KG1 (cell line): ENCODE measurements at regions not wholly inside any gene's neighbourhood (a gene's known extent, or its start where the extent isn't known, plus 50 kb on each side); places are given as distances from the start of the nearest gene placed in this dataset.
"Not testable (repeated sequence)": the region's sequence is repeated elsewhere in the genome, so short reads cannot be mapped to it uniquely, and the experiment has no call there.

Experiments used
- DNase-seq: peaks from one replicate; lab custom pipeline; 2025; lab: John Stamatoyannopoulos, UW

DNA sequence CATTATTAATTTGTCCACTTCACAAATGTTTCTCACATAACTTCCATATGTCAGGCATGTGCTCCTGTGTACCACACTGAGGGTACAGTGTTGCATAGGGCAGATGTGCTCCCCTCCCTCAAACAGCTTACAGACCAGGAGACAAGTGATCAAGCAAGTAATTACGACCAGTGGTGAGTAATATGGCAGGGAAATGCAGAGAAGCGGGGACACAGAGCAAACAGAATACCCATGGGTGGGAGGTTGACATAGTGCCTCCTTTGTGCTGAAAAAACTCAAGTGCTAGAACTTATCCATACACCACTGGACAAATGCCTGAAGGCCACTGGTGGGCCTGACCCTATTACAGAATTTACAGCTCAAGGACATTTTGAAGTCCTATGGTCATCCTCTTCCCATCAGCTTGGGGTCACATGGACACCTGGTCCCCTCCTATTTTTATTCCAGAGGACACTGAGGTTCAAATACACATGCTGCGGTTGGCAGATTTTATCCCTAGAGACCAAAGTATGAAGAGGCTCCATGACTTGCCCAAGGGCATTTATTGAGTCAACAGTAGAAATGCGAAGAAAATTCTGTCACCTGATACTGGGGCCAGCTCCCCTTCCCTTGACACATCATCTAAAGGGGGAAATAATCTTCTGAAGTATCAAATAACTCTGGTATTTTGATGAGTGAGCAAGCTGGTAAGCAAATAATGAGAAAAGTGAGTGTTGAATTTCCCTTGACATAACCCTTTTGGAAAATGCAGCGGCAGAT, 116.6 kb downstream of the QRSL1 start:
- no peak for DNase-seq

- no peak for DNase-seq
Measured at GRCh38 chr6:106745197-106745770, 115.9 kb downstream of the QRSL1 start.

DNA sequence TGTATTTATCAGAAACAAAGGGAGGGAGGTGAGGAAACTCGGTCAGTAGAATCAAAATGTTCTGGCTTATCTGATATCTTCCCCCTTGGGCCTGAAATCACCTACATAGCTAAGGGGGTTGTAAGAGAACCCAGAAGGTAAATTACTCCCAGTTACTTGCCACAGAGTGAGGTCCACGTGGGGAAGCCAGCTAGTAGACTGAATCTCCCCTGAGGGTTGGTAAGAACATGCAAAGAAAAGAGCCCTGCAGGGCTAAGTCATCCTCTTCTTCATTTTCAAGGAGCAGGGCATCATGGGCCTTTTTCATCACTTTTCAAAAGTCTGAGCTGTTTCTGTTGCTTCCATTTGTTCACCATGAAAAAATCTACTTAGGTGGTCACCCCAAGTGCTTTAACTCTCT, 115.4 kb downstream of the QRSL1 start:
- DNase-seq, result no peak

- not testable (repeated sequence) for DNase-seq
Measured at GRCh38 chr6:106744029-106744428, 114.7 kb downstream of the QRSL1 start.

DNA sequence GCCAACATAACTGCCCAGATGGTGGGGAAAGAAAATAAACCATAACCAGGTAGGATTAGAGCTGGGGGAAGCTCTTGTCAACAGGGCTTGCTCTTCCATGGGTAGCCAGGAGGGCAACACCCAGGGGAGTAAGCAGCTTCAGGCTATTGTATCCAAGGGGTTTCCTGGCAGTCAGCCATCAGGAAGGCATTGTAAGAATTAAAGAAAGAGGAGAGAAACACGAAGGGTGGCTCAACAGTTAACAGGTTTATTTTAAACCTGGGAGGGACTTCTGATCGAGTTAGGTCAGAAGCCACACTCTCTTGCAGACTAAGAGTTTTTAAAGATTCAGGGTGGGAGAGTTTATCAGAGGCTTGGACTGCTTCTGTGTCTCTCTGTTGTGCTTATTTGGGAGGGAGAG, 114.2 kb downstream of the QRSL1 start:
- DNase-seq, result no peak

DNA sequence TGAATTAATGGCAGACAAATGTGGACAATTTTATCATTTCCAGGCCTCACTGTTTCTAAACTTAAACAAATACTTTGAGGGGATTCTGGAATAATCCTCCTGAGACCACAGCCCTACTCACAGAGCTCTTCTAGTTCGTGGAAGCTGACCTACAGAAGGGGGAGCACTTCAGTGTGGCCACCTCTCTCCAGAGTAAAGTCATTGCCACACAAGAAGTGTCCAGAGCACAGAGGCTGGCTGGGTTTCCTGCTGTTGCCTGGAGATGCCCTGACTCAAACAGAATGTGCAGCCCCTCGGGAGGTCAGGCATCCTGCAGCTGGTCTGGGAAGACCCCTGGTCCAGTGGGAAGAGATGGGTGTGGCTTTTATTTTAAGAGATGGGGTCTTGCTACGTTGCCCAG, 110.9 kb downstream of the QRSL1 start:
- DNase-seq, result no peak

DNA sequence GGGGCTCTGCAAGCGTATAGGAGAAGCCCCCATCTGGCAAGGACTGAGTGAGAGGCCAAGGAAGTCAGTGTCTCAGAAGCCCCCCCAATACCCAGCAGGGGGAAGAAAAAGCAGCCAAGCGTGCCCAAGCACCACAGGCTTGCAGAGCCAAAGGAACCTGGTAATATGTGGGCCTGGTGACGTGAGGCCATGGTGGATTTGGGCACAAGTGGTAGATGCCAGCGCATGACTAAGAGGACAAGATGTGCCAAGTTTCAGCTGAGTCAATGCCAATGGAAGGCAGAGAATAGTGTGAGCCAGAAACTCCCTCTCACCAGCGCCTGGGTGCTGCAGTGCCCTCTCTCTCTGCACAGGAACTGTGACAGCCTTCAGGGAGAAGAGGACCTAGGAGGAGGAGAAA, 110.0 kb downstream of the QRSL1 start:
- no peak for DNase-seq

DNA sequence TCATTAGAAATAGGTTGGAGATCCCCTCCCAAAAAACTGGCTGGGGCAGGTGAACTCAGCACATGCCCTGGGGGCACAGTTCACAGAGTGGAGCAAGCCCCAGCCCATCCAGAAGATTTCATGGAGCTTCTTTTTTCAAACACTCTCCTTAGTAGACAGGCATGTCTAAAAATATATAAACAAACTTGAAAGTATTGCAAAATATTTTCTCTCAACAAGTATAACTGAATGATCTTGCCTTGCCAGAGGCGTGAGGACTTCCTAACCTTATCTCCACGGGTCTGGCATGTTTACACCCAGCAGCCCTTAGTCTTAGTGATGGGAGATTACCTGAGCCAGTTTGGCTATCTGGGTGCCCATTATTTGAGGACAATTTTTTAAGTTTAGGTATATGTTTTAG, 107.1 kb downstream of the QRSL1 start:
- DNase-seq, result no peak

GRCh38 chr6:106735828-106736227, 106.5 kb downstream of the QRSL1 start:
- no peak for DNase-seq

DNA sequence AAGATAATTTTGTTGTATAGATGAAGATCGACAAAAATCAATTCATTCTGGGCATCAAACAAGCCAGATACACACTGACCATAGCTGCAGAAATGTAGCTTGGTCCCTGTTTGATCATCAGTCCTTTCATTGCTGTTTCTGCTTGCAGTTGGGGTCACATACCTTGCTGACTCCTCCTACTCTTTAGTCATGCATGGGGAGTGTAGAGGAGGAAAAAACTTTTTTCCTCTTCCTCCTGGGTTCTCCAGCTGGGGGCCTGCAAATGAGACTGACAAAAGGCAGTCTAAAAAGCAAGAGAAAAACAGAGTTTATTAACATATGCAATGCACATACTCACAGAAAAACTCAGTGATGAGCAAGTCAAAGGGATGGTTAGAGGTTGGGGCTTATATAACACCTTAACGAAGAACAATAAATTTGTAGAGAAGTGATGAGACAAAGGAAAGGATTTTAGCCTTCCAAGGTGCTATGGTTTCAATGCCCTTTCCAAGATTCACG, 105.8 kb downstream of the QRSL1 start:
- DNase-seq, result no peak

DNA sequence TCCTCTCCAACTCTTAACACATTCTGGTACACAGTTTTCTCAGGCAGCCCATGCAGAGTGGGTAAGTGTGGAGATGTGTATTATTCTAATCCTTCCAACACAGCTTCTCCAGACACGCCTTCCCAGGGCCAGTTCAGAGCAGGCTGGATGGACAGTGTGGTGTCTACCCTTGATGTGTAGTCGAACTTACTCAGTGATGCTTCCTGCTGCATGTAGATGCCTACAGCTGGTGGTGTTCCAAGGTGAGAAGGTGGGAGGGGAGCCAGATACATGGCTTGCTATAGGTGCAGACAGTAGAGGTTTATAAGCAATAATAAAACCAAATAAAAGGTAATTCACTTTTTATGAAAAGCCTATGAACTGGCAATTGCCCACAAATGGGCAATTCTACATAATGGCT, 104.0 kb downstream of the QRSL1 start:
- no peak for DNase-seq

GRCh38 chr6:106732376-106732940, 103.1 kb downstream of the QRSL1 start:
- no peak for DNase-seq

DNA sequence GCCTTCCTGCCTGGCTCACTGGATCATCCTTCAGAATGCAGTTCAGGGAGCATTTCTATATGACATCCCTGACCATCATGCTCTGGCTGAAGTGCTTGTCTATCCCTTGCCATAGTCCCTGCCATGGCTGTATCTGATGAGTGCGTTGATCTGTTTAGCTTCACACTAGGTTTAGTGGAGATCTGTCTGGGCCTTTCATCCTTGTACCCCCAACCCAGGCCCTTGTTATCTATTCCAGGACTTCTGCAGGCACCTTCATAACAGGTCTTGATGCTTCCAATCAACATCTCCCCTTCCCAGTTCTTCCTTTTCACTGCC, 102.4 kb downstream of the QRSL1 start:
- no peak for DNase-seq

- DNase-seq, result no peak
Measured at GRCh38 chr6:106731144-106731842, 101.9 kb downstream of the QRSL1 start.

- no peak for DNase-seq
Measured at GRCh38 chr6:106730718-106731117, 101.3 kb downstream of the QRSL1 start.

DNA sequence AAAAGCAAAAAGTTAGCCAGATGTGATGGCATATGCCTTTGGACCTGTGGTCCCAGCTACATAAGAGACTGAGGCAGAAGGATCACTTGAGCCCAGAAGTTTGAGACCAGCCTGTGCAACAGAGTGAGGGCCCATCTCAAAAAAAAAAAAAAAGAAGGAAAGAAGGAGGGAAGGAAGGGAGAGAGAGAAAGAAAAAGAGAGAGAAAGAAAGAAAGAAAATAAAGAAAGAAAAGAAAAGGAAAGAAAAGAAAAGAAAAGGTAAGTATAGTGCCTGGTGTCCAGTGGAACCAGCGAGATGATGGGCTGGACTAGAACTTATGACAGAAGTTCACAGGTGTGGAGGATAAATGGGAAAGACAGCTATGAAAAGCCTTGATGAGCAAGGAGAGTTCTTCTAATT, 100.9 kb downstream of the QRSL1 start:
- DNase-seq, result no peak

- no peak for DNase-seq
Measured at GRCh38 chr6:106729841-106730240, 100.5 kb downstream of the QRSL1 start.

DNA sequence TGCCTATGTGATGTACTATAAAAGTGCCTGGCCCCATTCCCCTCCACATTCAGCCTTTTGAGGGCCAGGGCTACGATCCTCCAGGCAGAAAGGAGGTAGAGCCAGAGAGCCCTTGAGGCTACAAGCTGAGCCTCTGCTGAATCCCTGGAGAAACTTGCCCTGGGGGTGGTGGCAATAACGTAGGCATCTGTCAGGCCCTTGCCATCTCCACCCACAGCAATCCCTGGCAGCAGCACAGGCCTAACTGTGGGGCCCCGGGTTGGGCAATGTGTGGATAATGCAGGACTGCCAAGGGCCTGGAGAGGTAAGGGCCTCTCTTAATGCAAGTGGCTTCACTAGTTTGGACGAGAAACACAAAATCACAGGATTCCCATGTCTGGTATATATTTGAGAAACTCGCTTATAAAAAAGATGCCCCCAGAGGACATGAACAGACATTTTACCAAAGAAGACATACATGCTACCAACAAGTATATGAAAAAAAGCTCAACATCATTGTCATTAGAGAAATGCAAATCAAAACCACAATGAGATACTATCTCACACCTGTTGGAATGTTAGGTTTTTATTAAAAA, 99.0 kb downstream of the QRSL1 start:
- no peak for DNase-seq

- DNase-seq, result no peak
Measured at GRCh38 chr6:106727480-106728149, 98.2 kb downstream of the QRSL1 start.

DNA sequence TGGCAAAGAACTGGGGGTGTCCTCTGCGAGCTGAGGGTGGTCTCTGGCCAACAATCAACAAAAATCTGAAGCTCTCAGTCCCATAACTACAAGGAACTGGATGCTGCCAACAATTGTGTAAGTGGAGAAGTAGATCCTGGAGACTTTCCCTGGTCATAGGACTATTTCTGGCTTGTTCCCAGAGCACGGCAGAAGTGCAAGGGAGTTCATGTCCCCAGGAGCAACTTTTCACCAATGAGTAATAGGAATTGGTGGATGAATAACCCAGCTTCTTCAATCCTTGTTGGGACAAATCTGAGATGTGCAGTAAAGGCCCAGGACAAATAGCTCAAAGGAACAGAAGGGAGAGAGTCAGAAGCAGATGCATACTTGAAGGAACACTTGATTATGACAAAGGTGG, 95.5 kb downstream of the QRSL1 start:
- no peak for DNase-seq

- DNase-seq, result no peak
Measured at GRCh38 chr6:106724337-106724736, 95.0 kb downstream of the QRSL1 start.

DNA sequence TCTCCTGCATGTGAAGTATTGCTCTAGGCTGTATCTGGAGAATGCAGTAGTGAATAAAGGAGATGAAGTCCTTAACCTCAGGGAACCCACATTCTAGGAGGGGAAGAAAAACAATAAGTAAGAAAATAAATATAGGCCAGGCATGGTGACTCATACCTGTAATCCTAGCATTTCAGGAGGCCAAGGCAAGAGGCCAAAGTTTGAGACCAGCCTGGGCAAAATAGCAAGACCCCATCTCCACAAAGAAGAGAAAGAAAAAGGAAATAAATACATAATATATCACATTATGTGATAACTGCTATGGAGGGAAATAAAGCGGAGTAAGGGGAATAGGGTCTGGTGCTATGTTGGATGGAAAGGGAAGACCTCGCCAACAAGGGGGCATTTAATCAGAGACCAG, 94.0 kb downstream of the QRSL1 start:
- DNase-seq, result not testable (repeated sequence)
